ENCODE measurements at regions not wholly inside any gene's neighbourhood (a gene's known extent, or its start where the extent isn't known, plus 50 kb on each side); places are given as distances from the start of the nearest gene placed in this dataset.

- Histone ChIP-seq H3K27ac (ENCODE audit: low read depth, low read length) (no peak overlapping the region), H3K4me3 (ENCODE audit: low read length) (no peak overlapping the region), H3K9me3 (ENCODE audit: control insufficient read depth, low read length) (no peaks in the 10 kb centered on the region), H3K36me3 (ENCODE audit: control insufficient read depth, insufficient read depth, low read length) (no peaks in the 10 kb centered on the region), H3K27me3 (ENCODE audit: control insufficient read depth, insufficient read depth, low read length, poor library complexity, severe bottlenecking) (no peaks in the 10 kb centered on the region), H3K9ac (ENCODE audit: extremely low read depth, low read length, poor library complexity, severe bottlenecking) (no peak overlapping the region), H3K4me1 (ENCODE audit: control insufficient read depth, insufficient read depth, low read length) (peaks cover 3% of the 10 kb centered on the region)
- WGBS, 2 experiments (ENCODE audit: insufficient coverage in 1 of 2, insufficient read length in 1 of 2): 91 to 96% methylated on average over 5 to 7 of the region's 7 CpGs
- H3K4me3 Mint-ChIP-seq: no peak overlapping the region
- peaks cover 42% of the 10 kb centered on the region for H3K4me1 Mint-ChIP-seq
- H3K9me3 Mint-ChIP-seq: no peaks in the 10 kb centered on the region
- no peak for TF ChIP-seq CTCF (conservative IDR thresholded peaks at IDR 0.05)
- no peaks in the 10 kb centered on the region for H3K36me3 Mint-ChIP-seq (ENCODE audit: low read depth)
- no peak overlapping the region for H3K27ac Mint-ChIP-seq
- no peak for DNase-seq
- no peaks in the 10 kb centered on the region for H3K27me3 Mint-ChIP-seq (ENCODE audit: insufficient read depth)
Measured at GRCh38 chr12:32032205-32032810, 73.1 kb downstream of the RESF1 start.

GRCh38 chr12:32033406-32033805 lies 73.2 kb upstream of the BICD1 start:
- Mint-ChIP-seq H3K27me3 (ENCODE audit: insufficient read depth) (no peaks in the 10 kb centered on the region), H3K4me3 (no peak overlapping the region), H3K27ac (peak overlapping the region; percentile 8), H3K4me1 (peaks cover 39% of the 10 kb centered on the region), H3K9me3 (peaks cover 3% of the 10 kb centered on the region), H3K36me3 (ENCODE audit: low read depth) (no peaks in the 10 kb centered on the region)
- no peak overlapping the region for H3K9ac ChIP-seq (ENCODE audit: extremely low read depth, low read length, poor library complexity, severe bottlenecking)
- no peaks in the 10 kb centered on the region for H3K9me3 ChIP-seq (ENCODE audit: control insufficient read depth, low read length)
- no peak overlapping the region for H3K4me3 ChIP-seq (ENCODE audit: low read length)
- no peaks in the 10 kb centered on the region for H3K36me3 ChIP-seq (ENCODE audit: control insufficient read depth, insufficient read depth, low read length)
- H3K4me1 ChIP-seq (ENCODE audit: control insufficient read depth, insufficient read depth, low read length): peaks cover 3% of the 10 kb centered on the region
- H3K27ac ChIP-seq (ENCODE audit: low read depth, low read length): no peak overlapping the region
- no peak for TF ChIP-seq CTCF (conservative IDR thresholded peaks at IDR 0.05)
- WGBS, 2 experiments (ENCODE audit: insufficient coverage in 1 of 2, insufficient read length in 1 of 2): 88 to 94% methylated on average over 2 of the region's 2 CpGs
- H3K27me3 ChIP-seq (ENCODE audit: control insufficient read depth, insufficient read depth, low read length, poor library complexity, severe bottlenecking): no peaks in the 10 kb centered on the region
- no peak for DNase-seq

- no peak overlapping the region for H3K4me3 Mint-ChIP-seq
- no peak overlapping the region for H3K27ac ChIP-seq (ENCODE audit: low read depth, low read length)
- no peak overlapping the region for H3K27ac Mint-ChIP-seq
Measured at GRCh38 chr12:32034045-32034444, 72.6 kb upstream of the BICD1 start.

More at GRCh38 chr12:32034045-32034444, 72.6 kb upstream of the BICD1 start:
- H3K36me3 Mint-ChIP-seq (ENCODE audit: low read depth): no peaks in the 10 kb centered on the region
- peaks cover 3% of the 10 kb centered on the region for H3K4me1 ChIP-seq (ENCODE audit: control insufficient read depth, insufficient read depth, low read length)
- H3K36me3 ChIP-seq (ENCODE audit: control insufficient read depth, insufficient read depth, low read length): no peaks in the 10 kb centered on the region
- no peak overlapping the region for H3K4me3 ChIP-seq (ENCODE audit: low read length)
- DNase-seq: no peak
- TF ChIP-seq CTCF (conservative IDR thresholded peaks at IDR 0.05): no peak
- peaks cover 41% of the 10 kb centered on the region for H3K4me1 Mint-ChIP-seq
- no peaks in the 10 kb centered on the region for H3K27me3 Mint-ChIP-seq (ENCODE audit: insufficient read depth)
- H3K9ac ChIP-seq (ENCODE audit: extremely low read depth, low read length, poor library complexity, severe bottlenecking): no peak overlapping the region
- no peaks in the 10 kb centered on the region for H3K9me3 ChIP-seq (ENCODE audit: control insufficient read depth, low read length)
- H3K27me3 ChIP-seq (ENCODE audit: control insufficient read depth, insufficient read depth, low read length, poor library complexity, severe bottlenecking): no peaks in the 10 kb centered on the region
- 93 to 100% methylated on average over 1 to 2 of the region's 2 CpGs for WGBS, 2 experiments (ENCODE audit: insufficient coverage in 1 of 2, insufficient read length in 1 of 2)
- peaks cover 6% of the 10 kb centered on the region for H3K9me3 Mint-ChIP-seq
